ENCODE measurements at regions not wholly inside any gene's neighbourhood (a gene's known extent, or its start where the extent isn't known, plus 50 kb on each side); places are given as distances from the start of the nearest gene placed in this dataset.

GRCh38 chr7:91668217-91668616, 212.3 kb downstream of the MTERF1 start:
- TF ChIP-seq CTCF (IDR thresholded peaks at IDR 0.05) (no peak), REST (IDR thresholded peaks at IDR 0.05; ENCODE audit: insufficient read depth in 1 of 2, low read depth in 2 of 2, low read length in 1 of 2) (no peak), POLR2AphosphoS5 (IDR thresholded peaks at IDR 0.05; ENCODE audit: low read depth, low read length) (no peak), TCF7L2 (IDR thresholded peaks at IDR 0.05; ENCODE audit: low read depth, low read length) (no peak), SIN3A (IDR thresholded peaks at IDR 0.05; ENCODE audit: borderline replicate concordance, insufficient read depth, low read depth, low read length) (no peak)

Data from Panc1 (cell line).